GM18499 (cell line): ENCODE measurements at regions not wholly inside any gene's neighbourhood (a gene's known extent, or its start where the extent isn't known, plus 50 kb on each side); places are given as distances from the start of the nearest gene placed in this dataset.
"Not testable (repeated sequence)": the region's sequence is repeated elsewhere in the genome, so short reads cannot be mapped to it uniquely, and the experiment has no call there.

Experiments
- ATAC-seq: cut with Tn5 transposase; IDR thresholded peaks from one replicate; pipeline ENCODE4 v1.9.1; 2021; ENCODE audit warnings: moderate number of reproducible peaks; ENCODE audit not compliant: insufficient read depth, unreplicated experiment

- ATAC-seq, result no peak
Measured at GRCh38 chr1:95575291-95575690, 341.3 kb downstream of the RWDD3 start.

DNA sequence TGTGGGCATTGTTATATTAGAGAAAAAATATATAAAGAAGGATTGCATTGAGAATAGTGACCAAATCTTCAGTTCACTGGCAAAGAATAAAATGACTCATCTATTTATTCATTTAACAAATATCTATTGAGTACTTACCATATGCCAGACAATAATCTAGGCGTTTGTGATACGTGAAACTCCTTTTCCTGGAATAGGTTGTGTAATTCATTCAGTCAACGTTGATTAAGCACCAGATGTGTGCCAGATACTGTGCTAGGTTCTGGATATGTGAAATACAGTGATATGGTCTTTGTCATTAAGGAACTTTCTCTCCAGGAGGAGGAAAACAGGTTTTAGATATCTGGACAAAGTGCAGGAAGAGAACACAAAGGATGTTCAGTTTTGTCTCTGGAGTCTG is 344.5 kb downstream of the RWDD3 start:
- ATAC-seq, result no peak

DNA sequence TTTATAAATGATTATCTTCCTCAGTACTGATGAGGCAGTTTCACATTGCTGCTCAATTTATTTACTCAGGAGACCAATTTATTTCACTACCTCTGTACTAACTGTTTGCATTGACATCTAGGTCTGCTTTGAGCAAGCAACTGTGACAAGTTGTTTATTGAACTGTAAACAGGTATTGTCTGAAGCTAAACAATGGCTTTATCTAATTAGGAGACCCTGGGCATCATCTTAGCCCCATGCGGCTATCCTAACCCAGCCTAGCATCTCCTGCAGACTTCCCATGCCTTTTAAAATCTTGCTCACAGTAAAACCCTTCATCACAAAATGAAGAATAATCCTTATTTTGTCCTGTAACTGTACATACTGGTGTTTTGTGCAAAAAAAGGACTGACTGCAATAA is 348.2 kb downstream of the RWDD3 start:
- no peak for ATAC-seq

DNA sequence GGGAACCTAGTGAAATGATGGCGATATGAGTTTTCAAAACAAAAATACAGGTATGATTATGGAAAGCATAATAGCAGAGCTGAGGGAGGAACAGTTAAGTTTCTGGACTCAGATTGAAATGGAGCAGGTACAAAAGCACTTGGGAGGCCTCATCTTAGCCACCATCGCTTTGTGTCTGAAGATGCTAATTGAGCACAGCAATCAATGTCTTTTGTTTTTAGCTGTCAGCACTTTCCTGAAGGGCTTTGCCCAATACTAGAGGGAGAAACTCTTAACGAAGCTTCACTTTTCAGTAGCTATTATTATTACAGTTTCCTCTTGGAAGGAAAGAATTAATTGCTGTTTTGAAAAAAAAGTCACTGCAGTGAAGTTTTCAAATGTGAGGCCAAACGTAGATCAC is 348.7 kb downstream of the RWDD3 start:
- no peak for ATAC-seq

- no peak for ATAC-seq
Measured at GRCh38 chr1:95583661-95584210, 349.7 kb downstream of the RWDD3 start.

GRCh38 chr1:95584315-95584714 is 350.3 kb downstream of the RWDD3 start:
- no peak for ATAC-seq

DNA sequence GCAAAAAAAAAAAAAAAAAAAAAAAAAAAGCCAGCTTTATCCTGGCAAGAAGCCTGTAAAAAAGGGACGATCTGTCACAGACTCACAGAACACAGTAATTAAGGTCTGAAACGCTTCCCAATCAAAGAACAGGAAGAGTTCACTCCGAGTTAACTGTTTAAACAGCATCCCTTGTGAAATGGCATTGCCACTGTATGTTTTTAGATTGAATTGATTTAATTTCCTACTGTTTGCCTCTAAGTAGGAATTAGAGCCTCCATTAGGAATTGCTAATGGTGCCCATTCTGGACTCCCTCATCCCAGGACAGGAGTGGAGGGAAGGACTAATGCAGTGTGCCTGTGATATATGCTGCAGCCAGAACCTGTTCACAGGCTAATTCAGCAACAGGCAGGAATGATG is 370.8 kb downstream of the RWDD3 start:
- ATAC-seq, result no peak

- ATAC-seq, result no peak
Measured at GRCh38 chr1:95614197-95614596, 380.2 kb downstream of the RWDD3 start.

DNA sequence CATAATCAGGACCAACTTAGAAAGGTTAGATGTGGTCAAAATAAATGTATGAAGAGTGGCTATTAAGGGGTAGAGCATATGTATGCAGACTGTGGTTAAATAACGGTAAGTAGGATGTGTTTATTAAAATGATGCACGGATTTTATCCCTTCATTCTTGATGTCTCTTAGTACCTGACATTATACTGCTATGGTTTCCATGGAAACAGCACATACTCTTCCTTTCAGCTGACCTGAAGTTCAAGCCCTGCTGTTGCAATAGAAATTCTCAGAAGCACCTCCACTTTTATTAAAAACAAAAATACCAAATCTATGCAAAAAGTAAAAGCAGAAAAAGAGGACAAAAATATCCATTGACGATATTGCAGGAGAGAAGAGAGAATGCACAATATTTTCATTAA is 381.4 kb downstream of the RWDD3 start:
- ATAC-seq, result no peak

DNA sequence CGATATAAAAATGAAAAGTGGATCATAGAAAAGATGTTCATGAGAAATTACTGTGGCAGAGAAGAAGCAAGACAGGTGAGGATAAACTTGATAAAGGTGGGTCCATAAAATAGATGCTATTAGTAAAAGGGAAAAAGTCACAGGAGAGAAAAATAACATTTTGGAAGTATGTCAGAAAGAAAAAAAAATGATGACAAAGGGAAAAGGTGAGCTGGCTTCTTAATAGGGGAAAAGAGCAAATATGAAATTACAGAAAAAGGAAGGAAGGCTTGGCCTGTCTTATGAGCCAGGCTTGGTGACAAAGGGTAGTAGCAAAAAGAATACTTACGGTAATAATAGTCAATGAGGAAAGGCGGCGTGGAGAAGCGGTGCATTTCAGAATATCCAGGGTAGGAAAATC is 386.1 kb downstream of the RWDD3 start:
- no peak for ATAC-seq

GRCh38 chr1:95622609-95623008 is 388.6 kb downstream of the RWDD3 start:
- no peak for ATAC-seq

GRCh38 chr1:95625224-95625623 is 391.2 kb downstream of the RWDD3 start:
- ATAC-seq, result no peak

GRCh38 chr1:95627244-95627643 is 393.2 kb downstream of the RWDD3 start:
- no peak for ATAC-seq

DNA sequence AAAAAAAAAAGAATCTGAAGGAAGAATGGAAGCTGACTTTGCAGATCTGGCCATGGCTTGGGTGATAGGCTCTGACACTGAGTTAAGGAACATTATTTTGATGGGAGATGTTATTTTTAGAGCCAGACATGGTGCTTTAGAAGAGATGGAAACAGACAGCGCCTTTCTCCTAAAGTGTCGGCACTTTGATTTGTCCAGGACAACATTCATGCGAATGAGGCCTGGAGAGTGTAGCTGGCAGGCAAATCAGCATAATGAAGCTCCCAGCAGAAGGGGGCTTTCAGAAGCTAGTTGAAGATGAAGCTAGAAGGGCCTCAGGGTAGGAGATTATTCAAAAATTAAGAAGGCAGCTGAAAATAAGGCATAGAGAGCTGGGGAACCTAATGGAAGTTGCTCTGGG is 397.7 kb downstream of the RWDD3 start:
- no peak for ATAC-seq

GRCh38 chr1:95635811-95636210 is 401.8 kb downstream of the RWDD3 start:
- no peak for ATAC-seq

DNA sequence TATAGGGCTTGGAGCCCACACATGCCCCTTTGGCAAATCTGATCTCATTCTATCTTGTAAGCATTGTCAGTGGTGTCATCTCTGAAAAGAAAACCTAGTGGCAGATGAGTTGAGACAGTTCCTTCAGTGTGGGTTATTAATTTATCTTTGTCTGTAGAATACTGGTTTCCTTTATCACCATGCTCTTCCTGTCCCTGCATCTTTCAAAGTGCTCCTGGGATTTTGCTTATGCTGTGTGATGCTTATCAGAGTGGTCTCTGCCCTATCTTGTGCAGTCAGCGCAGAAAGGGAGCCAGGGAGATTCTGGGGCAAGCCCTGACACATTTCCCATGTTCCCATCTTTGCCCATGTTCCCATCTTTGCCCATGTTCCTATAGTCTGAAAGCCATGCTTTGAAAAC is 402.9 kb downstream of the RWDD3 start:
- no peak for ATAC-seq

DNA sequence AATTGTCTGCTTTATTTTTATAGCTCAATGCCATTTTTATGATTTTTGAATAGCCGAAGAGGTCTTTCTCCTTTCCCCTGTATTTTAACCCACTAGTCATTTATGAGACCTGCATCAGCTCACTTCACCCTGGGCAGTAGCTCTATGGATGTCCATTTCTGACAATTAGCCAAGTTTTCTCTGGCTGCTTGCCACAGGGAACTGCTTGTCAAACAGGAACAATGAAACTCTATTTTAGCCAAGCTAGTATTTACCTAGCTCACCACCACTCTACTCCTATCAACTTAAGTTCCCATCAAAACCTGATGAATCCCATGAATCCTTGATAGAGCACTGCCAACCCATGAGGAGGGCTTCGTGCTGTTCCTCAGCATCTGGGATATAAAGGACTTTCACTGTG is 406.7 kb downstream of the RWDD3 start:
- ATAC-seq, result no peak

- no peak for ATAC-seq
Measured at GRCh38 chr1:95641386-95641785, 407.4 kb downstream of the RWDD3 start.

GRCh38 chr1:95642035-95642434 is 408.0 kb downstream of the RWDD3 start:
- ATAC-seq, result no peak

DNA sequence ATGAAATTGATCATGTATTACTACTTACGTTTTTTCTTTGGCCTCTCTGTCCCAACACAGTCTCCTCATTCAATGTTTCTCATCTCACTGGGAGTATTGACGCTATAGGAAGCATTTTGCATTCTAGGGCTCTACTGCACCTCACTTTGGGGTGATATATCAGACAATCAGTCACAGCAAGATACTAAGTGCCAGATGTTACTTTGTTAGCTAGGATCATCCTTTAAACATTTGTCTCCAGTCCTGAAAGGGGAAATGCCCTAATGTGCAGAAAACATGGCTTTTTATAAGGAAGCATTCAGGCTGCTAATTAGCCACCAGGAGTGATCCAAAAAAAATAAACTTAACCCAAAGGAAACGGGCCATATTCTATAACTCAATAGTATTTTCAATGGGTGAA is 409.1 kb downstream of the RWDD3 start:
- no peak for ATAC-seq

- ATAC-seq, result not testable (repeated sequence)
Measured at GRCh38 chr1:95645126-95645525, 411.1 kb downstream of the RWDD3 start.

GRCh38 chr1:95650631-95651030 is 416.6 kb downstream of the RWDD3 start:
- ATAC-seq, result no peak

- ATAC-seq, result no peak
Measured at GRCh38 chr1:95652423-95652965, 418.5 kb downstream of the RWDD3 start.
